Astrocyte of the cerebellum (primary cell): ENCODE measurements at regions not wholly inside any gene's neighbourhood (a gene's known extent, or its start where the extent isn't known, plus 50 kb on each side); places are given as distances from the start of the nearest gene placed in this dataset.

Experiments
- DNase-seq: peaks from one replicate; pipeline ENCODE4 v3.0.0-alpha.2; 2011; ENCODE audit warnings: low read depth
- H3K4me3 ChIP-seq: 2 replicates; pipeline ENCODE4 v1.5.1; 2011; ENCODE audit warnings: mild to moderate bottlenecking, low read depth, low read length, moderate library complexity
- in situ Hi-C: cut with HindIII; loops from 2 replicates; pipeline ENCODE4 v1.10.0; 2017; ENCODE audit warnings: low sequenced_read_pairs
- TF ChIP-seq, protein P1 (sequence below): IDR thresholded peaks from 2 replicates; pipeline ENCODE4 v1.5.1; 2012; ENCODE audit warnings: low read length, low read depth, moderate library complexity, mild to moderate bottlenecking; ENCODE audit errors: missing control alignments

GRCh38 chr12:115273456-115273855, 589.5 kb upstream of the TBX3 start:
- no peak overlapping the region for H3K4me3 ChIP-seq
- no peak for DNase-seq
- in situ Hi-C loops: no loop called here
- TF ChIP-seq, protein P1, sequence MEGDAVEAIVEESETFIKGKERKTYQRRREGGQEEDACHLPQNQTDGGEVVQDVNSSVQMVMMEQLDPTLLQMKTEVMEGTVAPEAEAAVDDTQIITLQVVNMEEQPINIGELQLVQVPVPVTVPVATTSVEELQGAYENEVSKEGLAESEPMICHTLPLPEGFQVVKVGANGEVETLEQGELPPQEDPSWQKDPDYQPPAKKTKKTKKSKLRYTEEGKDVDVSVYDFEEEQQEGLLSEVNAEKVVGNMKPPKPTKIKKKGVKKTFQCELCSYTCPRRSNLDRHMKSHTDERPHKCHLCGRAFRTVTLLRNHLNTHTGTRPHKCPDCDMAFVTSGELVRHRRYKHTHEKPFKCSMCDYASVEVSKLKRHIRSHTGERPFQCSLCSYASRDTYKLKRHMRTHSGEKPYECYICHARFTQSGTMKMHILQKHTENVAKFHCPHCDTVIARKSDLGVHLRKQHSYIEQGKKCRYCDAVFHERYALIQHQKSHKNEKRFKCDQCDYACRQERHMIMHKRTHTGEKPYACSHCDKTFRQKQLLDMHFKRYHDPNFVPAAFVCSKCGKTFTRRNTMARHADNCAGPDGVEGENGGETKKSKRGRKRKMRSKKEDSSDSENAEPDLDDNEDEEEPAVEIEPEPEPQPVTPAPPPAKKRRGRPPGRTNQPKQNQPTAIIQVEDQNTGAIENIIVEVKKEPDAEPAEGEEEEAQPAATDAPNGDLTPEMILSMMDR: no peak

DNA sequence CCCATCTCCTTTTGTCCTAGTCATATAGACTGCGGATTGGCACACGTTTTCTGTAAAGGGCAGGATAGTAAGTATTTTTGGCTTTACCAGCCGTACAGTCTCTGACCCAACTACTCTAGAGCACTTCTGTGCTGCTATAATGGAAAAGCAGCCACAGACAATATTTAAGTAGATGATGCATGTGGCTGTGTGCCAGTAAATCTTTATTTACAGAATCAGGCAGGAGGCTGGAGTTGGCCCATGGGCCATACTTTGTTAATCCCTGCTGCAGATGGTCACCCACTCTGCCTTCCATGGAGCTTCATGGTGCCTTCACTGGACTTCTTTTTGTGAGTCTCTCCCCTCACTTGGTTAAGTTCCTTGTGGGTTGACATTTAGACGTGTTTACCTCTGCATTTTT, 584.5 kb upstream of the TBX3 start:
- H3K4me3 ChIP-seq: no peak overlapping the region
- TF ChIP-seq, protein P1: no peak
- in situ Hi-C loops: no loop called here
- DNase-seq: no peak

GRCh38 chr12:115267891-115268290, 583.9 kb upstream of the TBX3 start:
- no peak for DNase-seq
- TF ChIP-seq, protein P1: no peak
- no peak overlapping the region for H3K4me3 ChIP-seq
- in situ Hi-C loops: no loop called here

GRCh38 chr12:115267464-115267863, 583.5 kb upstream of the TBX3 start:
- H3K4me3 ChIP-seq: no peak overlapping the region
- DNase-seq: no peak
- TF ChIP-seq, protein P1: no peak
- in situ Hi-C loops: no loop called here

- in situ Hi-C loops: no loop called here
- DNase-seq: no peak
- TF ChIP-seq, protein P1: no peak
- H3K4me3 ChIP-seq: no peak overlapping the region
These were observed 580.6 kb upstream of the TBX3 start for GRCh38 chr12:115264605-115265004.

DNA sequence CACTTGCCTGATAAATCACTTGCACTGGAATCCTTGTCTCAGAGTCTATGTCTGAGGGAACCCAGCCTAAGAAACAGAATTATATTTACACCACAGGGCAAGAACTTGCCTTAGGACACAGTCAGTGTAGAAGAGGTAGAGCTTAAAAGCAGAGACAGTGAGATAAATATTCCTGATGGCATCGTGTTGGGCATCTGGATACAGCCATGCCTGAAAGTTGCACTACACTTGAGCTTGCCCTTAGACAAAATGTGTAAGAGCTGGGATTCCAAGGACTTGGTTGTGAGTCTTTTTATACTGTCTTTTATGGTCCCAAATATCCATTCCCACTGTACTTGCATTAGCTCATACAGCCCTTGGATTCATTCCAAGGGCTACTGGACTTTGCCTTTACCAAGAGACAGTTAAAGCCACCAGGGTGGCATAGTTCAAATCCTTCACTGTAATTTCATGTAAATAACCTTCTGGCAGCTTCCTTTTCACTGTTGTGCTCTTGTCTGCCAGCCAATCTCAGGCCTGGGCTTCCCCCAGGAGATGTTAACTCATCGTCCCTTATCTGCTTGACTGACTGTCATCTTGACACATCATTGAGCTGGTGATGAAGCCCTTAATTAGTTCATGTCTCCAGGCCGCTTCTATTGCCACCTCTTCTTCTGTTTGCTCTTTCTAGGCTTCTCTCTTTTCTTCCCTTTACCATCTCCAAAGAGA, 577.9 kb upstream of the TBX3 start:
- TF ChIP-seq, protein P1: no peak
- in situ Hi-C loops: no loop called here
- DNase-seq: no peak
- H3K4me3 ChIP-seq: no peak overlapping the region
